ENCODE measurements at regions not wholly inside any gene's neighbourhood (a gene's known extent, or its start where the extent isn't known, plus 50 kb on each side); places are given as distances from the start of the nearest gene placed in this dataset.

DNA sequence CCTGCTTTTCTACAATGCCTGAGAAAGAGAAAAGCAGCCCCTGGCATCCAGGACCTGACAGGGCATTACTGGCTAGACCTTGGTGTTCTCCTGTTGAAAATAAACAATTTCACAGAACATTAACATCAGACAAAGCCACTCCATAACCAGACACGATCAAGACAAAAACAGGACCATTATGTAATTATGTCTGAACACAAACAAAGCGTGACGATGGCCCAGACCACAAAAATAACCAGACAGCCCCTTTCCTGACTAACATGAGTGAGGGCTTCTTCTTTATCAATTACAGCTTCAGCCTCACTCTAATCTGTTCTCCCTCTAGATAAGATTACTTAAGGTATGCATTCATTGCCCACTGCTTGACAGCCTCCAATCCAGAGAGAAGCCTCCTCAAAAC, 172.7 kb upstream of the LMCD1 start (continued):
- TF ChIP-seq BACH1 (IDR thresholded peaks at IDR 0.05; ENCODE audit: borderline replicate concordance) (no peak), RFX5 (IDR thresholded peaks at IDR 0.05; ENCODE audit: low read depth, low read length) (no peak), TBL1XR1 (IDR thresholded peaks at IDR 0.05; ENCODE audit: low read depth, low read length) (no peak)
- TF ChIP-seq, protein P1, sequence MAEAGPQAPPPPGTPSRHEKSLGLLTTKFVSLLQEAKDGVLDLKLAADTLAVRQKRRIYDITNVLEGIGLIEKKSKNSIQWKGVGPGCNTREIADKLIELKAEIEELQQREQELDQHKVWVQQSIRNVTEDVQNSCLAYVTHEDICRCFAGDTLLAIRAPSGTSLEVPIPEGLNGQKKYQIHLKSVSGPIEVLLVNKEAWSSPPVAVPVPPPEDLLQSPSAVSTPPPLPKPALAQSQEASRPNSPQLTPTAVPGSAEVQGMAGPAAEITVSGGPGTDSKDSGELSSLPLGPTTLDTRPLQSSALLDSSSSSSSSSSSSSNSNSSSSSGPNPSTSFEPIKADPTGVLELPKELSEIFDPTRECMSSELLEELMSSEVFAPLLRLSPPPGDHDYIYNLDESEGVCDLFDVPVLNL (IDR thresholded peaks at IDR 0.05; ENCODE audit: low read depth, low read length) = no peak

DNA sequence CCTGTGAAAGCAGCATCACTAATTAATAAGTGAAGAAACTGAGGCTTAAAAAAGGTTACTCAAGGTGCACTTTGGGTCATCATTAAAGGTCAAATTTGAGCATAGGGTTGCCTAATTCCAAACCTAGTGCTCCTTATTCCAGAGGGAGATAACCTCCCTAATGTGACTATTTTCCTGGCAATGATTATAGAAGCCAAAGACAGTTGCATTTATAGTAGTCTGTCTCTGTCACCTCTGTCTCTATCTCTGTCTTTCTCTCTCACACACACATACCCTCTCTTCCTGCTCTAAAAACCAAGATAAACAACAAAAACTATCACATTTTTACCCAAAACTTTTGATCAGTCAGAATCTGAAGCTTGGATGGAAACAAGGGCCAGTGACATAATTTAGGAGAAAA, 172.0 kb upstream of the LMCD1 start:
- H3K9me3 ChIP-seq (replicated peaks; ENCODE audit: control insufficient read depth, insufficient read depth, low read length) = no peaks in the 10 kb centered on the region
- intact Hi-C loops (cut with micrococcal nuclease; ENCODE audit: unreplicated experiment) = loop anchor here (10.0 kb wide), 1 partner anchor 295 kb away; no protein-coding TSS in a partner anchor
- ChIA-PET SMC1A (ENCODE audit: uncharacterized antibody, unreplicated experiment) (no interaction called here), POLR2A (no interaction called here), CTCF (interaction anchor here (1.9 kb wide), 1 partner anchor 87 kb away, joined by 5 read pairs; no protein-coding TSS in a partner anchor), RAD21 (ENCODE audit: unreplicated experiment) (no interaction called here)
- H2AFZ ChIP-seq (ENCODE audit: control insufficient read depth, low read depth, low read length) = no peak overlapping the region
- no peaks in the 10 kb centered on the region for H3K4me1 ChIP-seq (ENCODE audit: control insufficient read depth, insufficient read depth, low read length)
- DNase-seq (ENCODE audit: low read depth, low spot score) (no peak), ATAC-seq (no peak), FAIRE-seq (no peak)
- H3K27me3 ChIP-seq (replicated peaks in 1 of 2; ENCODE audit: control insufficient read depth in 2 of 2, insufficient read depth in 2 of 2, low read length in 1 of 2) = no peaks in the 10 kb centered on the region
- H3K9ac ChIP-seq (ENCODE audit: control insufficient read depth, insufficient read depth, low read length) = no peak overlapping the region
- no TSS peak for BruUV-seq (replicated peaks)
- no peak overlapping the region for H3K4me2 ChIP-seq (ENCODE audit: control insufficient read depth, insufficient read depth)
- no peaks in the 10 kb centered on the region for H3K79me2 ChIP-seq (ENCODE audit: control insufficient read depth, insufficient read depth, low read length)
- no peaks in the 10 kb centered on the region for H3K36me3 ChIP-seq (ENCODE audit: control insufficient read depth in 2 of 2, insufficient read depth in 2 of 2, low read length in 1 of 2)
- H3K4me3 ChIP-seq = no peak overlapping the region
- no peaks in the 10 kb centered on the region for H4K20me1 ChIP-seq (ENCODE audit: control insufficient read depth, insufficient read depth)
- in situ Hi-C loops (cut with MboI) = loop anchor here (5.0 kb wide), 1 partner anchor 83 kb away; no protein-coding TSS in a partner anchor
- H3K27ac ChIP-seq (ENCODE audit: control insufficient read depth, insufficient read depth) = no peak overlapping the region
- no peak for TF ChIP-seq CBFB (IDR thresholded peaks at IDR 0.05; ENCODE audit: low read depth)
- TF ChIP-seq, protein P2, sequence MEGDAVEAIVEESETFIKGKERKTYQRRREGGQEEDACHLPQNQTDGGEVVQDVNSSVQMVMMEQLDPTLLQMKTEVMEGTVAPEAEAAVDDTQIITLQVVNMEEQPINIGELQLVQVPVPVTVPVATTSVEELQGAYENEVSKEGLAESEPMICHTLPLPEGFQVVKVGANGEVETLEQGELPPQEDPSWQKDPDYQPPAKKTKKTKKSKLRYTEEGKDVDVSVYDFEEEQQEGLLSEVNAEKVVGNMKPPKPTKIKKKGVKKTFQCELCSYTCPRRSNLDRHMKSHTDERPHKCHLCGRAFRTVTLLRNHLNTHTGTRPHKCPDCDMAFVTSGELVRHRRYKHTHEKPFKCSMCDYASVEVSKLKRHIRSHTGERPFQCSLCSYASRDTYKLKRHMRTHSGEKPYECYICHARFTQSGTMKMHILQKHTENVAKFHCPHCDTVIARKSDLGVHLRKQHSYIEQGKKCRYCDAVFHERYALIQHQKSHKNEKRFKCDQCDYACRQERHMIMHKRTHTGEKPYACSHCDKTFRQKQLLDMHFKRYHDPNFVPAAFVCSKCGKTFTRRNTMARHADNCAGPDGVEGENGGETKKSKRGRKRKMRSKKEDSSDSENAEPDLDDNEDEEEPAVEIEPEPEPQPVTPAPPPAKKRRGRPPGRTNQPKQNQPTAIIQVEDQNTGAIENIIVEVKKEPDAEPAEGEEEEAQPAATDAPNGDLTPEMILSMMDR (IDR thresholded peaks at IDR 0.05 in 2 of 3, conservative IDR thresholded peaks at IDR 0.05 in 1 of 3; ENCODE audit: control insufficient read depth in 2 of 3, extremely low read depth in 1 of 3, insufficient read depth in 1 of 3, low read depth in 3 of 3, low read length in 3 of 3) = no peak
- no peak for TF ChIP-seq SMARCA5 (IDR thresholded peaks at IDR 0.05)
- TF ChIP-seq, protein P3, sequence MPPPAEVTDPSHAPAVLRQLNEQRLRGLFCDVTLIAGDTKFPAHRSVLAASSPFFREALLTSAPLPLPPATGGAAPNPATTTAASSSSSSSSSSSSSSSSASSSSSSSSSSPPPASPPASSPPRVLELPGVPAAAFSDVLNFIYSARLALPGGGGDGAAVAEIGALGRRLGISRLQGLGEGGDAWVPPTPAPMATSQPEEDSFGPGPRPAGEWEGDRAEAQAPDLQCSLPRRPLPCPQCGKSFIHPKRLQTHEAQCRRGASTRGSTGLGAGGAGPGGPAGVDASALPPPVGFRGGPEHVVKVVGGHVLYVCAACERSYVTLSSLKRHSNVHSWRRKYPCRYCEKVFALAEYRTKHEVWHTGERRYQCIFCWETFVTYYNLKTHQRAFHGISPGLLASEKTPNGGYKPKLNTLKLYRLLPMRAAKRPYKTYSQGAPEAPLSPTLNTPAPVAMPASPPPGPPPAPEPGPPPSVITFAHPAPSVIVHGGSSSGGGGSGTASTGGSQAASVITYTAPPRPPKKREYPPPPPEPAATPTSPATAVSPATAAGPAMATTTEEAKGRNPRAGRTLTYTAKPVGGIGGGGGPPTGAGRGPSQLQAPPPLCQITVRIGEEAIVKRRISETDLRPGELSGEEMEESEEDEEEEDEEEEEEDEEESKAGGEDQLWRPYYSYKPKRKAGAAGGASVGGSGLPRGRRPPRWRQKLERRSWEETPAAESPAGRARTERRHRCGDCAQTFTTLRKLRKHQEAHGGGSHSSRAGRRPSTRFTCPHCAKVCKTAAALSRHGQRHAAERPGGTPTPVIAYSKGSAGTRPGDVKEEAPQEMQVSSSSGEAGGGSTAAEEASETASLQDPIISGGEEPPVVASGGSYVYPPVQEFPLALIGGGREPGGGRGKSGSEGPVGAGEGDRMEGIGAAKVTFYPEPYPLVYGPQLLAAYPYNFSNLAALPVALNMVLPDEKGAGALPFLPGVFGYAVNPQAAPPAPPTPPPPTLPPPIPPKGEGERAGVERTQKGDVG (CRISPR knock-in tag; IDR thresholded peaks at IDR 0.05) = no peak
- TF ChIP-seq, protein P4, sequence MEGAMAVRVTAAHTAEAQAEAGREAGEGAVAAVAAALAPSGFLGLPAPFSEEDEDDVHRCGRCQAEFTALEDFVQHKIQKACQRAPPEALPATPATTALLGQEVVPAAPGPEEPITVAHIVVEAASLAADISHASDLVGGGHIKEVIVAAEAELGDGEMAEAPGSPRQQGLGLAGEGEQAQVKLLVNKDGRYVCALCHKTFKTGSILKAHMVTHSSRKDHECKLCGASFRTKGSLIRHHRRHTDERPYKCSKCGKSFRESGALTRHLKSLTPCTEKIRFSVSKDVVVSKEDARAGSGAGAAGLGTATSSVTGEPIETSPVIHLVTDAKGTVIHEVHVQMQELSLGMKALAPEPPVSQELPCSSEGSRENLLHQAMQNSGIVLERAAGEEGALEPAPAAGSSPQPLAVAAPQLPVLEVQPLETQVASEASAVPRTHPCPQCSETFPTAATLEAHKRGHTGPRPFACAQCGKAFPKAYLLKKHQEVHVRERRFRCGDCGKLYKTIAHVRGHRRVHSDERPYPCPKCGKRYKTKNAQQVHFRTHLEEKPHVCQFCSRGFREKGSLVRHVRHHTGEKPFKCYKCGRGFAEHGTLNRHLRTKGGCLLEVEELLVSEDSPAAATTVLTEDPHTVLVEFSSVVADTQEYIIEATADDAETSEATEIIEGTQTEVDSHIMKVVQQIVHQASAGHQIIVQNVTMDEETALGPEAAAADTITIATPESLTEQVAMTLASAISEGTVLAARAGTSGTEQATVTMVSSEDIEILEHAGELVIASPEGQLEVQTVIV (IDR thresholded peaks at IDR 0.05; ENCODE audit: borderline replicate concordance, partially characterized antibody) = no peak
- TF ChIP-seq POU2F2 (IDR thresholded peaks at IDR 0.05; ENCODE audit: borderline replicate concordance, low read depth, low read length) = no peak
- TF ChIP-seq SREBF2 (IDR thresholded peaks at IDR 0.05; ENCODE audit: low read length) = no peak
- TF ChIP-seq TCF7 (IDR thresholded peaks at IDR 0.05; ENCODE audit: borderline replicate concordance) = no peak
- TF ChIP-seq WRNIP1 (IDR thresholded peaks at IDR 0.05; ENCODE audit: borderline replicate concordance, low read depth, low read length) = no peak
